Endothelial cell of umbilical vein (primary cell): ENCODE measurements at regions not wholly inside any gene's neighbourhood (a gene's known extent, or its start where the extent isn't known, plus 50 kb on each side); places are given as distances from the start of the nearest gene placed in this dataset.

Experiments used
- BruUV-seq: library from RNA; stranded (reverse); fragments of 400-500 nt; replicated peaks from 2 replicates; lab custom pipeline; 2021; lab: Mats Ljungman, UMichigan
- CTCF ChIA-PET: fragments of 300-600, 350-600 bp; sonication (Branson Sonifier 250); formaldehyde crosslinking; loops from one replicate; lab custom pipeline; 2021; ENCODE audit warnings: antibody characterized with exemption, inconsistent platforms; lab: Charles Lee
- POLR2A ChIA-PET: fragments of 300-600, 350-600 bp; sonication (Branson Sonifier 250); formaldehyde crosslinking; loops from one replicate; lab custom pipeline; 2021; ENCODE audit warnings: antibody characterized with exemption, inconsistent platforms; lab: Charles Lee
- DNase-seq: peaks from one replicate; pipeline ENCODE4 v3.0.0-alpha.2; 2011; ENCODE audit warnings: low read depth, low spot score
- FAIRE-seq: peaks from 2 replicates; lab custom pipeline; 2011; peaks lifted over from hg19 to GRCh38; lab: Jason Lieb, UNC
- H2AFZ ChIP-seq: 2 replicates; pipeline ENCODE4 v1.6.0; 2012; ENCODE audit warnings: low read depth, low read length, control low read depth, inconsistent platforms
- H3K27ac ChIP-seq: 2 replicates; pipeline ENCODE4 v1.5.1; 2011; ENCODE audit warnings: low read depth, mild to moderate bottlenecking, control low read depth, low read length, moderate library complexity; ENCODE audit not compliant: insufficient read depth
- H3K27me3 ChIP-seq, 2 experiments: 2 replicates each; pipeline versions ENCODE4 v1.6.0 to v1.6.1; 2011; ENCODE audit warnings: low read length in 2 of 2, mixed read lengths in 1 of 2; ENCODE audit not compliant: control insufficient read depth in 2 of 2, insufficient read depth in 2 of 2
- H3K36me3 ChIP-seq, 2 experiments: 2 replicates in 1 of 2; 3 replicates in 1 of 2; pipeline ENCODE4 v1.5.1; 2011; ENCODE audit warnings: low read length in 2 of 2, mild to moderate bottlenecking in 1 of 2, moderate library complexity in 1 of 2; ENCODE audit not compliant: control insufficient read depth in 2 of 2, insufficient read depth in 2 of 2; ENCODE audit errors: extremely low read depth in 1 of 2
- H3K4me1 ChIP-seq: 3 replicates; pipeline ENCODE4 v1.5.1; 2011; ENCODE audit warnings: mild to moderate bottlenecking, low read length; ENCODE audit not compliant: control insufficient read depth, insufficient read depth; ENCODE audit errors: extremely low read depth
- H3K4me2 ChIP-seq: 2 replicates; pipeline ENCODE4 v1.6.1; 2011; ENCODE audit warnings: low read length, control low read depth, mixed read lengths; ENCODE audit not compliant: insufficient read depth
- H3K4me3 ChIP-seq, 3 experiments: fragments of 200-600 bp in 1 of 3; sonication (generic), shearing (Covaris generic) in 1 of 3; replicated peaks in 1 of 3; 2 replicates each; pipeline ENCODE4 v1.5.1; 2011 to 2016; ENCODE audit warnings: control low read depth in 3 of 3, low read length in 3 of 3, mild to moderate bottlenecking in 2 of 3, inconsistent platforms in 1 of 3, low read depth in 1 of 3, moderate library complexity in 1 of 3; ENCODE audit not compliant: insufficient read depth in 1 of 3
- H3K79me2 ChIP-seq: 2 replicates; pipeline ENCODE4 v1.6.0; 2012; ENCODE audit warnings: low read length, inconsistent platforms; ENCODE audit not compliant: control insufficient read depth, insufficient read depth
- H3K9ac ChIP-seq: replicated peaks from 2 replicates; pipeline ENCODE3; 2011; ENCODE audit warnings: low read length, control low read depth; ENCODE audit not compliant: insufficient read depth; ENCODE audit errors: extremely low read depth
- H3K9me1 ChIP-seq: replicated peaks from 3 replicates; pipeline ENCODE4 v1.6.0; 2011; ENCODE audit warnings: mild to moderate bottlenecking, low read length; ENCODE audit not compliant: control insufficient read depth, insufficient read depth; ENCODE audit errors: extremely low read depth
- H3K9me3 ChIP-seq: replicated peaks from 2 replicates; pipeline ENCODE4 v1.5.1; 2012; ENCODE audit warnings: low read length, inconsistent platforms; ENCODE audit not compliant: control insufficient read depth, insufficient read depth
- H4K20me1 ChIP-seq: replicated peaks from 2 replicates; pipeline ENCODE3; 2011; ENCODE audit warnings: mild to moderate bottlenecking, low read length; ENCODE audit not compliant: control insufficient read depth, insufficient read depth; ENCODE audit errors: extremely low read depth
- EZH2 ChIP-seq: IDR thresholded peaks from 2 replicates; pipeline ENCODE4 v1.6.1; 2012; ENCODE audit warnings: borderline replicate concordance, low read depth, mild to moderate bottlenecking, moderate library complexity, low read length, inconsistent platforms; ENCODE audit not compliant: severe bottlenecking
- FOS ChIP-seq: IDR thresholded peaks from 2 replicates; pipeline ENCODE4 v1.6.1; 2011; ENCODE audit warnings: mild to moderate bottlenecking, low read length, moderate library complexity, borderline replicate concordance; ENCODE audit not compliant: insufficient read depth
- GATA2 ChIP-seq: IDR thresholded peaks from 2 replicates; pipeline ENCODE4 v1.7.0; 2011; ENCODE audit warnings: low read depth, mild to moderate bottlenecking, moderate library complexity, mixed read lengths, low read length; ENCODE audit not compliant: insufficient read length, insufficient read depth
- JUN ChIP-seq: IDR thresholded peaks from 2 replicates; pipeline ENCODE4 v1.6.1; 2011; ENCODE audit warnings: borderline replicate concordance, low read depth; ENCODE audit not compliant: insufficient read length, insufficient read depth
- MYC ChIP-seq: IDR thresholded peaks from one replicate; pipeline ENCODE4 v1.6.1; 2011; ENCODE audit warnings: mild to moderate bottlenecking, low read depth, low read length
- POLR2A ChIP-seq: IDR thresholded peaks from 2 replicates; pipeline ENCODE4 v1.6.1; 2012; ENCODE audit warnings: low read depth, mild to moderate bottlenecking, control low read depth, low read length
- POLR2AphosphoS5 ChIP-seq: IDR thresholded peaks from 2 replicates; pipeline ENCODE4 v1.6.1; 2012; ENCODE audit warnings: low read depth, mild to moderate bottlenecking, control low read depth, low read length, moderate library complexity; ENCODE audit not compliant: insufficient read depth
- dilution Hi-C: fragments of 300-500 bp; cut with MboI; formaldehyde crosslinking; loops from one replicate; pipeline ENCODE4 v1.15.0; 2019; ENCODE audit warnings: low sequenced_read_pairs; ENCODE audit not compliant: extremely low pct_ligation_motif_present
- intact Hi-C: fragments of 100-400 bp; cut with micrococcal nuclease; formaldehyde crosslinking; loops from one replicate; pipeline ENCODE4 v1.10.0; 2022
- TF ChIP-seq, protein P1 (sequence below), 2 donors: IDR thresholded peaks; 1 replicate in 1 of 2; 2 replicates in 1 of 2; pipeline ENCODE4 v1.5.1; 2011; ENCODE audit warnings: low read length in 2 of 2, mild to moderate bottlenecking in 2 of 2, moderate library complexity in 2 of 2, control low read depth in 1 of 2, inconsistent platforms in 1 of 2, low read depth in 1 of 2; ENCODE audit not compliant: insufficient read depth in 1 of 2; ENCODE audit errors: extremely low read depth in 1 of 2
- TF ChIP-seq, protein P2 (sequence below): IDR thresholded peaks from 2 replicates; pipeline ENCODE4 v1.6.1; 2011; ENCODE audit not compliant: insufficient read depth, insufficient read length

GRCh38 chr6:98292810-98293209 is 541.6 kb upstream of the POU3F2 start:
- intact Hi-C loops: no loop called here
- CTCF ChIA-PET: no interaction called here

More at GRCh38 chr6:98292810-98293209, 541.6 kb upstream of the POU3F2 start:
- H3K27ac ChIP-seq: no peak overlapping the region
- no peaks in the 10 kb centered on the region for H3K36me3 ChIP-seq
- H3K4me3 ChIP-seq: no peak overlapping the region
- FAIRE-seq (no peak), DNase-seq (no peak)
- TF ChIP-seq EZH2 (no peak), FOS (no peak), POLR2A (no peak), GATA2 (no peak), POLR2AphosphoS5 (no peak), JUN (no peak), MYC (no peak)
- TF ChIP-seq, protein P1, sequence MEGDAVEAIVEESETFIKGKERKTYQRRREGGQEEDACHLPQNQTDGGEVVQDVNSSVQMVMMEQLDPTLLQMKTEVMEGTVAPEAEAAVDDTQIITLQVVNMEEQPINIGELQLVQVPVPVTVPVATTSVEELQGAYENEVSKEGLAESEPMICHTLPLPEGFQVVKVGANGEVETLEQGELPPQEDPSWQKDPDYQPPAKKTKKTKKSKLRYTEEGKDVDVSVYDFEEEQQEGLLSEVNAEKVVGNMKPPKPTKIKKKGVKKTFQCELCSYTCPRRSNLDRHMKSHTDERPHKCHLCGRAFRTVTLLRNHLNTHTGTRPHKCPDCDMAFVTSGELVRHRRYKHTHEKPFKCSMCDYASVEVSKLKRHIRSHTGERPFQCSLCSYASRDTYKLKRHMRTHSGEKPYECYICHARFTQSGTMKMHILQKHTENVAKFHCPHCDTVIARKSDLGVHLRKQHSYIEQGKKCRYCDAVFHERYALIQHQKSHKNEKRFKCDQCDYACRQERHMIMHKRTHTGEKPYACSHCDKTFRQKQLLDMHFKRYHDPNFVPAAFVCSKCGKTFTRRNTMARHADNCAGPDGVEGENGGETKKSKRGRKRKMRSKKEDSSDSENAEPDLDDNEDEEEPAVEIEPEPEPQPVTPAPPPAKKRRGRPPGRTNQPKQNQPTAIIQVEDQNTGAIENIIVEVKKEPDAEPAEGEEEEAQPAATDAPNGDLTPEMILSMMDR (IDR thresholded peaks at IDR 0.05; ENCODE audit: extremely low read depth in 1 of 2, insufficient read depth in 1 of 2, low read depth in 1 of 2, low read length in 2 of 2): no peak
- TF ChIP-seq, protein P2, sequence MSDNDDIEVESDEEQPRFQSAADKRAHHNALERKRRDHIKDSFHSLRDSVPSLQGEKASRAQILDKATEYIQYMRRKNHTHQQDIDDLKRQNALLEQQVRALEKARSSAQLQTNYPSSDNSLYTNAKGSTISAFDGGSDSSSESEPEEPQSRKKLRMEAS: no peak
- H3K9me3 ChIP-seq: peaks cover 2% of the 10 kb centered on the region
- dilution Hi-C loops: no loop called here
- no TSS peak for BruUV-seq
- POLR2A ChIA-PET: no interaction called here
- no peaks in the 10 kb centered on the region for H3K79me2 ChIP-seq
- H3K9ac ChIP-seq: no peak overlapping the region
- no peak overlapping the region for H3K4me2 ChIP-seq
- no peak overlapping the region for H2AFZ ChIP-seq
- no peaks in the 10 kb centered on the region for H4K20me1 ChIP-seq
- H3K9me1 ChIP-seq: no peaks in the 10 kb centered on the region
- H3K27me3 ChIP-seq: no peaks in the 10 kb centered on the region
- H3K4me1 ChIP-seq: no peaks in the 10 kb centered on the region
